ENCODE measurements at regions not wholly inside any gene's neighbourhood (a gene's known extent, or its start where the extent isn't known, plus 50 kb on each side); places are given as distances from the start of the nearest gene placed in this dataset.

DNA sequence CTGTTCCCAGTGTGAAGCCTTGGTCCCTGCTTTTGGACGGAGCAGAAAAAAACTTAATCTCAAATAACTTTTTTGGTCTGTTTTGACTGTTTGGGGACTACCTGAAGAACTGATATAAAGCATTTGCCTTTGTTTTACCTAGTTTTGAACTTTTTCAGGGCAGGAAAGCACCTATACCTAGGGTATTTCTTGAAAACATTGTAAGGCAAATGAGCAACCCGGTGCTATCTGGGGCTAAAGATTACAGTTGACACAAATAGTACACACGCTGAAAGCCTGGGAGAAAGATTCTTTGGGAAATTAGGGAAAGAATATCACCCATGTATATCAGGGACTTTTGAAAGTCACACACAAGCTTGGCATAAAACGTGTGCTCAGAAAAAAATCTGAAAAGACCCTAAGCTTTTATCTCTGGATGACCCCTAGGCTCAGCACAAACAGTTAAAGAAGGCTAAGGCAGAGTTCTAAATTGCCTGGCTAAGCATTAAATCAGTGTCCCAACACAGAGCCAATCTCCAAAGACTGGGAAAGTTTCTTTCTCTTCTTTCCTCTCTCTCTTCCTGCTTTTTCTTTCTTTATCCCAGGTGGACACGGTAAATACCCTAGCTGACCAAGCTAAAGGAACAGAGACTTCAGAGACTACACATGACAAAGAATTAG is 389.8 kb downstream of the SH2D4B start:
- TF ChIP-seq, protein P1, sequence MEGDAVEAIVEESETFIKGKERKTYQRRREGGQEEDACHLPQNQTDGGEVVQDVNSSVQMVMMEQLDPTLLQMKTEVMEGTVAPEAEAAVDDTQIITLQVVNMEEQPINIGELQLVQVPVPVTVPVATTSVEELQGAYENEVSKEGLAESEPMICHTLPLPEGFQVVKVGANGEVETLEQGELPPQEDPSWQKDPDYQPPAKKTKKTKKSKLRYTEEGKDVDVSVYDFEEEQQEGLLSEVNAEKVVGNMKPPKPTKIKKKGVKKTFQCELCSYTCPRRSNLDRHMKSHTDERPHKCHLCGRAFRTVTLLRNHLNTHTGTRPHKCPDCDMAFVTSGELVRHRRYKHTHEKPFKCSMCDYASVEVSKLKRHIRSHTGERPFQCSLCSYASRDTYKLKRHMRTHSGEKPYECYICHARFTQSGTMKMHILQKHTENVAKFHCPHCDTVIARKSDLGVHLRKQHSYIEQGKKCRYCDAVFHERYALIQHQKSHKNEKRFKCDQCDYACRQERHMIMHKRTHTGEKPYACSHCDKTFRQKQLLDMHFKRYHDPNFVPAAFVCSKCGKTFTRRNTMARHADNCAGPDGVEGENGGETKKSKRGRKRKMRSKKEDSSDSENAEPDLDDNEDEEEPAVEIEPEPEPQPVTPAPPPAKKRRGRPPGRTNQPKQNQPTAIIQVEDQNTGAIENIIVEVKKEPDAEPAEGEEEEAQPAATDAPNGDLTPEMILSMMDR (IDR thresholded peaks at IDR 0.05): no peak
- TF ChIP-seq POLR2AphosphoS5 (IDR thresholded peaks at IDR 0.05) (no peak), EP300 (IDR thresholded peaks at IDR 0.05) (no peak), POLR2A (IDR thresholded peaks at IDR 0.05) (no peak)
